GM19239 (cell line): ENCODE measurements at regions not wholly inside any gene's neighbourhood (a gene's known extent, or its start where the extent isn't known, plus 50 kb on each side); places are given as distances from the start of the nearest gene placed in this dataset.
"Not testable (repeated sequence)": the region's sequence is repeated elsewhere in the genome, so short reads cannot be mapped to it uniquely, and the experiment has no call there.

Source experiments
- DNase-seq: peaks from one replicate; pipeline ENCODE4 v3.0.0; 2011; ENCODE audit warnings: low spot score; ENCODE audit not compliant: insufficient read length
- FAIRE-seq: peaks from 2 replicates; lab custom pipeline; 2011; peaks lifted over from hg19 to GRCh38; lab: Jason Lieb, UNC

DNA sequence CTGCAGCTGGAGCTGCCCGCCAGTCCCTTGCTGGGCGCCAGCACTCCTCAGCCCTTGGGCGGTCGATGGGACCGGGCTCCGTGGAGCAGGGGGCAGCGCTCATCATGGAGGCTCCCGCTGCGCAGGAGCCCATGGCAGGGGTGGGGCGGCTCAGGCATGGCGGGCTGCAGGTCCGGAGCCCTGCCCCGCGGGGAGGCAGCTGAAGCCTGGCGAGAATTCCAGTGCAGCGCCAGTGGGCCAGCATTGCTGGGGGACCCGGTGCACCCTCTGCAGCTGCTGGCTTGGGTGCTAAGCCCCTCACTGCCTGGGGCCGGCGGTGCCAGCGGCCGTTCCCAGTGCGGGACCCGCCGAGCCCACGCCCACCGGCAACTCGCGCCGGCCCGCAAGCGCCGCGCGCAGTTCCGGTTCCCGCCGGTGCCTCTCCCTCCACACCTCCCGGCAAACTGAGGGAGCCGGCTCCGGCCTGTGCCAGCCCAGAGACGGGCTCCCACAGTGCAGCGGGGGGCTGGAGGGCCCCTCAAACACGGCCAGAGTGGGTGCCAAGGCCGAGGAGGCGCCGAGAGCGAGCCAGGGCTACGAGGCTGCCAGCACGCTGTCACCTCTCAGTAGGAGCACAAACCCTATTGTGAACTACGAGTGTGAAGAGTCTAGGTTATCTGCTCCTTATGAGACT is 687.1 kb downstream of the PCDH17 start:
- no peak for FAIRE-seq
- DNase-seq: no peak

DNA sequence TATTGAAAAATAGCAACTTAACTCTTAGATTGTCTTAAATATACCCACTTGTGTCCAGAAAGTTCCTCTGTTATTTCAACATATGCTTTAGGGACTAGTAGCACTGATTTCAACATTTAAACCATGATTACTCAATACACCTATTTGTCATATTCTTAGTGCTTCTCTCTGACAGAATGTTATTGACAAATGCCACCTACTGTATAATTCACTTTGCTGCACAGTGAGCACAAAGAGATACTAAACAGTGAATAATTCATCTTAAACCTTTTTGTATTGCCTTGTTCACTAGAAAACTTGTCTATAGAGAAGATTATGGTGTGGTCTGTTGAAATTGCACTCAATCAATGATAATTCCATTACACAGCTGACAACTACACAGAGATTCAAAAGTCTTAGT is 692.6 kb downstream of the PCDH17 start:
- no peak for DNase-seq
- no peak for FAIRE-seq

- no peak for FAIRE-seq
- no peak for DNase-seq
Observed at GRCh38 chr13:58329746-58330145, 698.2 kb downstream of the PCDH17 start.

GRCh38 chr13:58340895-58341294 is 709.4 kb downstream of the PCDH17 start:
- DNase-seq (no peak), FAIRE-seq (no peak)

GRCh38 chr13:58341318-58341717 is 709.8 kb downstream of the PCDH17 start:
- FAIRE-seq (no peak), DNase-seq (no peak)

DNA sequence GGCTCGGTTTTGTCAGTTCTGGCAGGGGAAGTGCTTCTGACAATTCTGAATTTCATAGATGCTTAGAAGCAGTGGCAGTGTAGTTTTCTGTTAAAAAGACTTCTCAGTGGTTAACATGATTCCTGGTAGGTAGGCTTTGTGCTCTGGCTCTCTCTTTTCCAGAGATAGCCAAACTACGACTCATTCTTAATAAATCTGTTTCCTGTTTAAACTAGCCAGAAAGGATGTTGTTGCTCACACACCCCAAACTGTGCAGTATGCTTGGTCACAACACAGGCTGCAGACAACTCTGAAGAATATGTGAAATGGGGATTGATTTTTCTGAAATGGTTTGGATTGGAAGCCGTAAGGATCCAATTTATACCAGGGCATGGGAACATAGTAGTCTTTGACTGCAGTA is 711.5 kb downstream of the PCDH17 start:
- DNase-seq (no peak), FAIRE-seq (no peak)

DNA sequence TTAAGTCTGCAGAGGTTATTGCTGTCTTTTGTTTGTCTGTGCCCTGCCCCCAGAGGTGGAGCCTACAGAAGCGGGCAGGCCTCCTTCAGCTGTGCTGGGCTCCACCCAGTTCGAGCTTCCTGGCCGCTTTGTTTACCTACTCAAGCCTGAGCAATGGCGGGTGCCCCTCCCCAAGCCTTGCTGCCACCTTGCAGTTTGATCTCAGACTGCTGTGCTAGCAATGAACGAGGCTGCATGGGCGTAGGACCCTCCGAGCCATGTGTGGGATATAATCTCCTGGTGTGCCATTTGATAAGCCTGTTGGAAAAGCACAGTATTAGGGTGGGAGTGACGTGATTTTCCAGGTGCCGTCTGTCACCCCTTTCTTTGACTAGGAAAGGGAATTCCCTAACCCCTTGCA is 720.6 kb downstream of the PCDH17 start:
- not testable (repeated sequence) for DNase-seq, FAIRE-seq

DNA sequence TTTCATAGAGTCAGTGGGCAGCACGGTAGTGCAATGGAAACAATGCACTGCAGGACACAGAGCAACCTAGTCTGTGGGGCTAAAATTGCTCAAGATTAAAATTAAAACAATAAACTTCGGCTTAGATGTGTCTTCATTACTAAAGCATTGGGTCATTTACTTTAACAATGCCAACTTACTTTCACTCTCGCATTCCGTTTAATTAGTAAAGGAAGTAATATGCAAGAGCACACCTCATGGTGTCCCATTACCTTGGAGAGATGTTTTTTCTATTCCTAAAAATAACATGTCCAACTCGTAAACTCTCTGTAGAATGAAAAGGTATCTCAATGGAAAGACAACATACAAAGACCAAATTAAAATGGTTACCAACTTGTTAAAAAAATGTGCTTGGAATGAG is 738.4 kb downstream of the PCDH17 start:
- no peak for DNase-seq
- FAIRE-seq: no peak

DNA sequence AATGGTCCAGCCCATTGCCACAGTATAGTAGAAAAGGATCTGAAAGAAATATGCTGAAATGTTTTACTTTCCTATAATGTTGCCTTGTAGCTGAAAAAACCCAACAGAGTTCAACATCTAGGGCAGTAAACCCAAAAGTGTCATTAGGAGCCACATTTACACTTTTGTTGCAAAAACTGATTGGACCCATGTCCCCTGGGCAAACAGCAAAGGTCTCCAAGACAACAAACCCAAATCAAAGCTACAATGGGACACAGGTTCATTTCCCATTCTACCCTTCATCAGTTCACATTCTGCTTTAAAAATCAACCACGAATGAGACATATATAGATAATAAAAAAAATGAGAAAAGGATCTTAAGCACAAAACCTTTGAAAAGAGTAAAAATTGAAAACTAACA is 744.8 kb downstream of the PCDH17 start:
- DNase-seq (no peak), FAIRE-seq (no peak)

- DNase-seq: no peak
- no peak for FAIRE-seq
Observed at GRCh38 chr13:58376775-58377174, 745.2 kb downstream of the PCDH17 start.

DNA sequence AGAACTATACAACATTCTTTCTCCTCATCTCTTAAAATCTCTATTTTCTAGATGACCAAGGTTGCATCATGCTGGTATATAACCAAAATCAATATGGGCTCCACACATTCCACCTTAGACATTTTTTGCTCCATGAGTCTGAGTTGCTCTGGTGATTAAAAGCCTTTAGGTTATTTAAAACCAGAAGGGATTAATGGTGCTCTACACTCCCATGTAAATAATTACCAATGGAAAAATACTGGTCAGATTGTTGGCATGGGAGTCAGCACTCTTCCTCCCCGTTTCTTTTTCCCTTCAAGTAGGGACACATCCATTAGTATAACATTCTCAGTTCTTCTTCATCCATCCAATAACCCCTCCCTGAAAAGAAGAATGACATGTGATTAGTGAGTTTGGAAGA is 747.7 kb downstream of the PCDH17 start:
- DNase-seq (no peak), FAIRE-seq (no peak)

- not testable (repeated sequence) for DNase-seq, FAIRE-seq
Observed at GRCh38 chr13:58385336-58385735, 753.8 kb downstream of the PCDH17 start.

- DNase-seq: no peak
- FAIRE-seq: no peak
Observed at GRCh38 chr13:58397596-58398387, 766.2 kb downstream of the PCDH17 start.

- DNase-seq: no peak
- no peak for FAIRE-seq
Observed at GRCh38 chr13:58399263-58399662, 767.7 kb downstream of the PCDH17 start.

GRCh38 chr13:58406545-58406944 is 775.0 kb downstream of the PCDH17 start:
- FAIRE-seq (no peak), DNase-seq (no peak)

DNA sequence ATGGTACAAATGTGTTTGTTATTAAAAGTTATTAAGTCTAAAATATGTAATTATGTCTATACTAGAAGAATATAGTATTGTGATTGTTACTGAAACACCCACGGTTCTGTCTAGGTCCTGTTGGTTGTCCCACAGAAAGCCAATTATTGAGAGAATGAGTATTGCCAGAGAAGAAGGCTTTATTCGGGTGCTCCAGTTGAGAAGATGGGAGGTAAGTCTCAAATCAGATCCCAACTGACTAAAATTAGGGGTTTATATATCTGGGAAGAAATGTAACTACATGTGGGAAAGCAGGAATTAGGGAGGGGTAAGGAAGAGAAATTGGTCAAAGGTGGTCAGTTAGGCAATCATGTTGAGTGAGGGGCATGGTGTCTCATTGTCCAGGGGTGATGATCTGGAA is 798.4 kb downstream of the PCDH17 start:
- FAIRE-seq (no peak), DNase-seq (no peak)

DNA sequence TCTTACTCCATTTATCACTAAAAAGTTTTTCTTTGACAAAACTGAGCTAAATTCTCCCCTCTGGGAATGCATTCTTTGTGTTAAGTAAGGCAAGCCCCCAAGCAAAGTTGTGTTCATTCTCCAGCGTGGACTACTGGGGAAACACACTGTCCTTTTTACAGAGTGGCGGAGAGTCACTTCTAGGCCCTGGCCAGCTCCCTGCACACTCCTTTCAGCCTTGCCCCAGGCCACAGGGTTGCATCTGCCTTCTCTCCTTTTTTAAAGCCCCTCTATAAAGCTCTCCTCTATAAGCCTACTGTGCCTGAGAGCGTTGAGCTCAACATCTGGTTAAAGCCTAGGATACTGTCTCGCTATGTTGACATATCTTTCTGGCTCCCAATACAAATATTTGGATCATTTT is 803.4 kb downstream of the PCDH17 start:
- FAIRE-seq: no peak
- DNase-seq: no peak

GRCh38 chr13:58437427-58437826 is 805.9 kb downstream of the PCDH17 start:
- no peak for FAIRE-seq

DNA sequence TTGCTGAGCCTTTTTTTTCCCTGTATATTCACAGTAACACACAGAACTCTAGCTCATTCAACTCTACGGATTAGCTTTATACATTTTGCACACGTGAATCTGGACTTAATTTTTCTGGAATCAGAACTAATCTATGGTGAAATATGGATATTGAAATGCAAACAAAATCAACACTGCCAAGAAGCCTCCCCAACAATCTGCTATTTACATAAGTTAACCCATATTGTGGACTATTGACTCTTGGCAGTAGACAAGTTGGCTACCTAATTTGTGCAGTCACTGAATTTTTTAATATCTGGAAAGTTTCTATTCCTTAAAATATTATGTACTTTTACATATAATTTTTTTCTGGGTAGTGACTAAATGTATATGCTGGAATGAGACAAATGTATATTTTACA is 815.4 kb downstream of the PCDH17 start:
- DNase-seq: no peak
- FAIRE-seq: no peak

More at GRCh38 chr13:58437427-58437826, 805.9 kb downstream of the PCDH17 start:
- DNase-seq: no peak

GRCh38 chr13:58452123-58452623 is 820.6 kb downstream of the PCDH17 start:
- FAIRE-seq (no peak), DNase-seq (no peak)

- DNase-seq (no peak), FAIRE-seq (no peak)
Observed at GRCh38 chr13:58455094-58455493, 823.5 kb downstream of the PCDH17 start.

- DNase-seq: no peak
- FAIRE-seq: no peak
Observed at GRCh38 chr13:58461217-58461616, 829.7 kb downstream of the PCDH17 start.
